ENCODE measurements at regions not wholly inside any gene's neighbourhood (a gene's known extent, or its start where the extent isn't known, plus 50 kb on each side); places are given as distances from the start of the nearest gene placed in this dataset.

GRCh38 chr4:170248029-170248428 lies 158.3 kb upstream of the AADAT start:
- Mint-ChIP-seq H3K27me3 (ENCODE audit: unreplicated experiment) (no peaks in the 10 kb centered on the region), H3K27ac (ENCODE audit: unreplicated experiment) (no peak overlapping the region), H3K9me3 (ENCODE audit: unreplicated experiment) (no peaks in the 10 kb centered on the region), H3K4me3 (ENCODE audit: unreplicated experiment) (no peak overlapping the region), H3K4me1 (ENCODE audit: low read depth, unreplicated experiment) (no peaks in the 10 kb centered on the region), H3K36me3 (ENCODE audit: unreplicated experiment) (no peaks in the 10 kb centered on the region)
- no peak for TF ChIP-seq CTCF (IDR thresholded peaks at IDR 0.05; ENCODE audit: partially characterized antibody, unreplicated experiment)
- DNase-seq, result no peak

- no peak for DNase-seq
- Mint-ChIP-seq H3K9me3 (ENCODE audit: unreplicated experiment) (no peaks in the 10 kb centered on the region), H3K4me1 (ENCODE audit: low read depth, unreplicated experiment) (no peaks in the 10 kb centered on the region), H3K27me3 (ENCODE audit: unreplicated experiment) (no peaks in the 10 kb centered on the region), H3K4me3 (ENCODE audit: unreplicated experiment) (no peak overlapping the region), H3K36me3 (ENCODE audit: unreplicated experiment) (no peaks in the 10 kb centered on the region), H3K27ac (ENCODE audit: unreplicated experiment) (no peak overlapping the region)
- no peak for TF ChIP-seq CTCF (IDR thresholded peaks at IDR 0.05; ENCODE audit: partially characterized antibody, unreplicated experiment)
These were observed 157.8 kb upstream of the AADAT start for GRCh38 chr4:170247596-170247995.

GRCh38 chr4:170243662-170244288 lies 154.0 kb upstream of the AADAT start:
- Mint-ChIP-seq H3K27ac (ENCODE audit: unreplicated experiment) (no peak overlapping the region), H3K4me1 (ENCODE audit: low read depth, unreplicated experiment) (no peaks in the 10 kb centered on the region), H3K9me3 (ENCODE audit: unreplicated experiment) (no peaks in the 10 kb centered on the region), H3K36me3 (ENCODE audit: unreplicated experiment) (no peaks in the 10 kb centered on the region), H3K4me3 (ENCODE audit: unreplicated experiment) (no peak overlapping the region), H3K27me3 (ENCODE audit: unreplicated experiment) (no peaks in the 10 kb centered on the region)
- no peak for DNase-seq
- no peak for TF ChIP-seq CTCF (IDR thresholded peaks at IDR 0.05; ENCODE audit: partially characterized antibody, unreplicated experiment)

GRCh38 chr4:170242471-170242870 lies 152.7 kb upstream of the AADAT start:
- no peak for DNase-seq
- H3K4me3 Mint-ChIP-seq (ENCODE audit: unreplicated experiment), result no peak overlapping the region
- H3K9me3 Mint-ChIP-seq (ENCODE audit: unreplicated experiment), result no peaks in the 10 kb centered on the region
- no peaks in the 10 kb centered on the region for H3K4me1 Mint-ChIP-seq (ENCODE audit: low read depth, unreplicated experiment)
- no peaks in the 10 kb centered on the region for H3K36me3 Mint-ChIP-seq (ENCODE audit: unreplicated experiment)
- no peak overlapping the region for H3K27ac Mint-ChIP-seq (ENCODE audit: unreplicated experiment)
- H3K27me3 Mint-ChIP-seq (ENCODE audit: unreplicated experiment), result no peaks in the 10 kb centered on the region
- no peak for TF ChIP-seq CTCF (IDR thresholded peaks at IDR 0.05; ENCODE audit: partially characterized antibody, unreplicated experiment)

GRCh38 chr4:170234800-170235199 lies 145.0 kb upstream of the AADAT start:
- no peaks in the 10 kb centered on the region for H3K27me3 Mint-ChIP-seq (ENCODE audit: unreplicated experiment)
- H3K36me3 Mint-ChIP-seq (ENCODE audit: unreplicated experiment), result no peaks in the 10 kb centered on the region
- no peak for TF ChIP-seq CTCF (IDR thresholded peaks at IDR 0.05; ENCODE audit: partially characterized antibody, unreplicated experiment)
- no peak overlapping the region for H3K27ac Mint-ChIP-seq (ENCODE audit: unreplicated experiment)
- no peaks in the 10 kb centered on the region for H3K4me1 Mint-ChIP-seq (ENCODE audit: low read depth, unreplicated experiment)
- H3K9me3 Mint-ChIP-seq (ENCODE audit: unreplicated experiment), result no peaks in the 10 kb centered on the region
- DNase-seq, result no peak
- no peak overlapping the region for H3K4me3 Mint-ChIP-seq (ENCODE audit: unreplicated experiment)
